ENCODE measurements at regions not wholly inside any gene's neighbourhood (a gene's known extent, or its start where the extent isn't known, plus 50 kb on each side); places are given as distances from the start of the nearest gene placed in this dataset.

GRCh38 chr3:13221491-13222061, 148.3 kb upstream of the IQSEC1 start:
- Histone ChIP-seq H3K27me3 (ENCODE audit: control insufficient read depth, insufficient read depth, low read length) (no peaks in the 10 kb centered on the region), H3K4me1 (ENCODE audit: control insufficient read depth, insufficient read depth, low read length, poor library complexity, severe bottlenecking) (no peaks in the 10 kb centered on the region), H3K4me3 (ENCODE audit: low read depth, low read length) (no peak overlapping the region), H3K36me3 (ENCODE audit: control insufficient read depth, insufficient read depth, low read length) (no peaks in the 10 kb centered on the region), H3K9me3 (ENCODE audit: control insufficient read depth in 2 of 2, low read length in 2 of 2) (no peaks in the 10 kb centered on the region), H3K27ac (ENCODE audit: insufficient read depth, low read length, poor library complexity, severe bottlenecking) (no peak overlapping the region)
- ATAC-seq (ENCODE audit: low read depth in 2 of 2) (no peak), DNase-seq (no peak)
- peaks cover 0 to 2% (median 0%) of the 10 kb centered on the region in 7 donors for H3K9me3 Mint-ChIP-seq
- peaks cover 0 to 2% (median 0%) of the 10 kb centered on the region in 4 donors for H3K4me1 Mint-ChIP-seq
- peaks cover 6% of the 10 kb centered on the region for H3K27me3 Mint-ChIP-seq
- H3K27ac Mint-ChIP-seq: no peak overlapping the region
- no peaks in the 10 kb centered on the region for H3K36me3 Mint-ChIP-seq
- H3K4me3 Mint-ChIP-seq: no peak overlapping the region

GRCh38 chr3:13220991-13221390, 147.8 kb upstream of the IQSEC1 start:
- H3K27me3 Mint-ChIP-seq: peaks cover 6% of the 10 kb centered on the region
- no peaks in the 10 kb centered on the region for H3K9me3 ChIP-seq (ENCODE audit: control insufficient read depth in 2 of 2, low read length in 2 of 2)
- DNase-seq: no peak
- H3K4me1 ChIP-seq (ENCODE audit: control insufficient read depth, insufficient read depth, low read length, poor library complexity, severe bottlenecking): no peaks in the 10 kb centered on the region
- H3K27ac Mint-ChIP-seq: no peak overlapping the region
- no peaks in the 10 kb centered on the region for H3K27me3 ChIP-seq (ENCODE audit: control insufficient read depth, insufficient read depth, low read length)
- H3K27ac ChIP-seq (ENCODE audit: insufficient read depth, low read length, poor library complexity, severe bottlenecking): no peak overlapping the region
- peaks cover 0 to 2% (median 0%) of the 10 kb centered on the region in 7 donors for H3K9me3 Mint-ChIP-seq
- H3K4me1 Mint-ChIP-seq: peaks cover 0 to 2% (median 0%) of the 10 kb centered on the region in 4 donors
- H3K36me3 ChIP-seq (ENCODE audit: control insufficient read depth, insufficient read depth, low read length): no peaks in the 10 kb centered on the region
- ATAC-seq (ENCODE audit: low read depth in 2 of 2): no peak
- H3K36me3 Mint-ChIP-seq: no peaks in the 10 kb centered on the region
- no peak overlapping the region for H3K4me3 ChIP-seq (ENCODE audit: low read depth, low read length)
- H3K4me3 Mint-ChIP-seq: no peak overlapping the region

GRCh38 chr3:13219902-13220296, 146.7 kb upstream of the IQSEC1 start:
- no peaks in the 10 kb centered on the region for H3K36me3 ChIP-seq (ENCODE audit: control insufficient read depth, insufficient read depth, low read length)
- Mint-ChIP-seq H3K9me3 (peaks cover 0 to 4% (median 0%) of the 10 kb centered on the region in 7 donors), H3K36me3 (no peaks in the 10 kb centered on the region), H3K4me1 (peaks cover 0 to 2% (median 0%) of the 10 kb centered on the region in 4 donors), H3K27ac (no peak overlapping the region), H3K4me3 (no peak overlapping the region), H3K27me3 (peaks cover 6% of the 10 kb centered on the region)
- no peak overlapping the region for H3K4me3 ChIP-seq (ENCODE audit: low read depth, low read length)
- H3K4me1 ChIP-seq (ENCODE audit: control insufficient read depth, insufficient read depth, low read length, poor library complexity, severe bottlenecking): no peaks in the 10 kb centered on the region
- H3K9me3 ChIP-seq (ENCODE audit: control insufficient read depth in 2 of 2, low read length in 2 of 2): no peaks in the 10 kb centered on the region
- H3K27me3 ChIP-seq (ENCODE audit: control insufficient read depth, insufficient read depth, low read length): no peaks in the 10 kb centered on the region
- H3K27ac ChIP-seq (ENCODE audit: insufficient read depth, low read length, poor library complexity, severe bottlenecking): no peak overlapping the region
- ATAC-seq (ENCODE audit: low read depth in 2 of 2): no peak
- no peak for DNase-seq

- H3K4me3 Mint-ChIP-seq: no peak overlapping the region
- Histone ChIP-seq H3K36me3 (ENCODE audit: control insufficient read depth, insufficient read depth, low read length) (no peaks in the 10 kb centered on the region), H3K27me3 (ENCODE audit: control insufficient read depth, insufficient read depth, low read length) (no peaks in the 10 kb centered on the region), H3K4me1 (ENCODE audit: control insufficient read depth, insufficient read depth, low read length, poor library complexity, severe bottlenecking) (no peaks in the 10 kb centered on the region), H3K27ac (ENCODE audit: insufficient read depth, low read length, poor library complexity, severe bottlenecking) (no peak overlapping the region), H3K9me3 (ENCODE audit: control insufficient read depth in 2 of 2, low read length in 2 of 2) (no peaks in the 10 kb centered on the region), H3K4me3 (ENCODE audit: low read depth, low read length) (no peak overlapping the region)
- no peak for ATAC-seq (ENCODE audit: low read depth in 2 of 2)
- H3K27me3 Mint-ChIP-seq: peaks cover 10% of the 10 kb centered on the region
- no peaks in the 10 kb centered on the region for H3K36me3 Mint-ChIP-seq
- H3K27ac Mint-ChIP-seq: no peak overlapping the region
- peaks cover 0 to 2% (median 0%) of the 10 kb centered on the region in 4 donors for H3K4me1 Mint-ChIP-seq
- peaks cover 0 to 4% (median 0%) of the 10 kb centered on the region in 7 donors for H3K9me3 Mint-ChIP-seq
- DNase-seq: no peak
Measured at GRCh38 chr3:13219077-13219901, 146.1 kb upstream of the IQSEC1 start.

- H3K9me3 ChIP-seq (ENCODE audit: control insufficient read depth in 2 of 2, low read length in 2 of 2): no peaks in the 10 kb centered on the region
- H3K4me3 ChIP-seq (ENCODE audit: low read depth, low read length): no peak overlapping the region
- no peaks in the 10 kb centered on the region for H3K36me3 ChIP-seq (ENCODE audit: control insufficient read depth, insufficient read depth, low read length)
- H3K36me3 Mint-ChIP-seq: no peaks in the 10 kb centered on the region
- no peaks in the 10 kb centered on the region for H3K4me1 ChIP-seq (ENCODE audit: control insufficient read depth, insufficient read depth, low read length, poor library complexity, severe bottlenecking)
- H3K4me3 Mint-ChIP-seq: no peak overlapping the region
- no peak overlapping the region for H3K27ac Mint-ChIP-seq
- peaks cover 0 to 2% (median 0%) of the 10 kb centered on the region in 4 donors for H3K4me1 Mint-ChIP-seq
- peaks cover 0 to 4% (median 0%) of the 10 kb centered on the region in 7 donors for H3K9me3 Mint-ChIP-seq
- H3K27me3 Mint-ChIP-seq: peaks cover 13% of the 10 kb centered on the region
- no peak overlapping the region for H3K27ac ChIP-seq (ENCODE audit: insufficient read depth, low read length, poor library complexity, severe bottlenecking)
- ATAC-seq (ENCODE audit: low read depth in 2 of 2) (no peak), DNase-seq (no peak)
- no peaks in the 10 kb centered on the region for H3K27me3 ChIP-seq (ENCODE audit: control insufficient read depth, insufficient read depth, low read length)
Measured at GRCh38 chr3:13218541-13218908, 145.3 kb upstream of the IQSEC1 start.

- H3K27me3 Mint-ChIP-seq: peaks cover 13% of the 10 kb centered on the region
Measured at GRCh38 chr3:13217736-13218540, 144.7 kb upstream of the IQSEC1 start.

GRCh38 chr3:13217253-13217652, 144.0 kb upstream of the IQSEC1 start:
- Histone ChIP-seq H3K27me3 (ENCODE audit: control insufficient read depth, insufficient read depth, low read length) (no peaks in the 10 kb centered on the region), H3K9me3 (ENCODE audit: control insufficient read depth in 2 of 2, low read length in 2 of 2) (no peaks in the 10 kb centered on the region), H3K36me3 (ENCODE audit: control insufficient read depth, insufficient read depth, low read length) (no peaks in the 10 kb centered on the region), H3K4me3 (ENCODE audit: low read depth, low read length) (no peak overlapping the region), H3K4me1 (ENCODE audit: control insufficient read depth, insufficient read depth, low read length, poor library complexity, severe bottlenecking) (no peaks in the 10 kb centered on the region), H3K27ac (ENCODE audit: insufficient read depth, low read length, poor library complexity, severe bottlenecking) (no peak overlapping the region)
- no peak for DNase-seq
- H3K27me3 Mint-ChIP-seq: peaks cover 17% of the 10 kb centered on the region
- H3K9me3 Mint-ChIP-seq: peaks cover 0 to 4% (median 0%) of the 10 kb centered on the region in 7 donors
- H3K36me3 Mint-ChIP-seq: no peaks in the 10 kb centered on the region
- no peak overlapping the region for H3K4me3 Mint-ChIP-seq
- H3K4me1 Mint-ChIP-seq: no peaks in the 10 kb centered on the region
- no peak for ATAC-seq (ENCODE audit: low read depth in 2 of 2)
- no peak overlapping the region for H3K27ac Mint-ChIP-seq

More at GRCh38 chr3:13217736-13218540, 144.7 kb upstream of the IQSEC1 start:
- DNase-seq (no peak), ATAC-seq (ENCODE audit: low read depth in 2 of 2) (no peak)
- Mint-ChIP-seq H3K27ac (no peak overlapping the region), H3K36me3 (no peaks in the 10 kb centered on the region), H3K4me3 (no peak overlapping the region), H3K4me1 (no peaks in the 10 kb centered on the region), H3K9me3 (peaks cover 0 to 4% (median 0%) of the 10 kb centered on the region in 7 donors)
- no peaks in the 10 kb centered on the region for H3K9me3 ChIP-seq (ENCODE audit: control insufficient read depth in 2 of 2, low read length in 2 of 2)
- H3K4me3 ChIP-seq (ENCODE audit: low read depth, low read length): no peak overlapping the region
- no peaks in the 10 kb centered on the region for H3K27me3 ChIP-seq (ENCODE audit: control insufficient read depth, insufficient read depth, low read length)
- H3K36me3 ChIP-seq (ENCODE audit: control insufficient read depth, insufficient read depth, low read length): no peaks in the 10 kb centered on the region
- no peak overlapping the region for H3K27ac ChIP-seq (ENCODE audit: insufficient read depth, low read length, poor library complexity, severe bottlenecking)
- no peaks in the 10 kb centered on the region for H3K4me1 ChIP-seq (ENCODE audit: control insufficient read depth, insufficient read depth, low read length, poor library complexity, severe bottlenecking)
